ENCODE measurements at regions not wholly inside any gene's neighbourhood (a gene's known extent, or its start where the extent isn't known, plus 50 kb on each side); places are given as distances from the start of the nearest gene placed in this dataset.

DNA sequence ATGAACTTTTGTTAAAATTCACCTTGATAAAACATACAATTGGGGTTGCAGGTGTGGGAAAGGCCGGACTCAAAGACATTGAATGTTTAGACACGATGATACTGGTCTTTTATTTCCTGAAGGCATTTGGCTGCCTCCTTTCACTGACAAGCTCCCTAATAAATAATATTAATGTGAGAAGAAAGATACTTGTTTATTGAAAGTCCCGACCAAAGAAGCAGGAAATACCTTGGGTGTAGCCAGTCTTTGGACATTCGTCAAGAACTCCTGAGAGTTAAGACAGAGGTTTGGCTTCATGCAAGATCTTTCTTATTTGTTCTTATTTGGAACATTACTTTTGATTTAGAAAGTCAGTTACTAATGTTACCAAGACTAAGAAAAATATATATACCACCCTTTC, 1133.8 kb upstream of the SEL1L start:
- Mint-ChIP-seq H3K27ac (no peak overlapping the region), H3K27me3 (ENCODE audit: insufficient read depth, low read depth, poor library complexity) (no peaks in the 10 kb centered on the region), H3K4me1 (no peaks in the 10 kb centered on the region), H3K9me3 (peaks cover 87% of the 10 kb centered on the region), H3K4me3 (no peak overlapping the region), H3K36me3 (ENCODE audit: low read depth) (peaks cover 9% of the 10 kb centered on the region)
- H3K27me3 ChIP-seq (ENCODE audit: insufficient read depth) = no peaks in the 10 kb centered on the region
- no peak for TF ChIP-seq EZH2 (IDR thresholded peaks at IDR 0.05; ENCODE audit: low read depth, unreplicated experiment)
- TF ChIP-seq ZNF331 (CRISPR knock-in tag; IDR thresholded peaks at IDR 0.05; ENCODE audit: low read depth) = no peak
- TF ChIP-seq NANOG (IDR thresholded peaks at IDR 0.05; ENCODE audit: borderline replicate concordance) = no peak
- no peak for TF ChIP-seq POLR2AphosphoS5 (IDR thresholded peaks at IDR 0.05; ENCODE audit: low read depth)
- no peak for TF ChIP-seq CREB1 (CRISPR knock-in tag; IDR thresholded peaks at IDR 0.05; ENCODE audit: low read depth)
- TF ChIP-seq JUNB (IDR thresholded peaks at IDR 0.05; ENCODE audit: unreplicated experiment) = no peak
- TF ChIP-seq, protein P1, sequence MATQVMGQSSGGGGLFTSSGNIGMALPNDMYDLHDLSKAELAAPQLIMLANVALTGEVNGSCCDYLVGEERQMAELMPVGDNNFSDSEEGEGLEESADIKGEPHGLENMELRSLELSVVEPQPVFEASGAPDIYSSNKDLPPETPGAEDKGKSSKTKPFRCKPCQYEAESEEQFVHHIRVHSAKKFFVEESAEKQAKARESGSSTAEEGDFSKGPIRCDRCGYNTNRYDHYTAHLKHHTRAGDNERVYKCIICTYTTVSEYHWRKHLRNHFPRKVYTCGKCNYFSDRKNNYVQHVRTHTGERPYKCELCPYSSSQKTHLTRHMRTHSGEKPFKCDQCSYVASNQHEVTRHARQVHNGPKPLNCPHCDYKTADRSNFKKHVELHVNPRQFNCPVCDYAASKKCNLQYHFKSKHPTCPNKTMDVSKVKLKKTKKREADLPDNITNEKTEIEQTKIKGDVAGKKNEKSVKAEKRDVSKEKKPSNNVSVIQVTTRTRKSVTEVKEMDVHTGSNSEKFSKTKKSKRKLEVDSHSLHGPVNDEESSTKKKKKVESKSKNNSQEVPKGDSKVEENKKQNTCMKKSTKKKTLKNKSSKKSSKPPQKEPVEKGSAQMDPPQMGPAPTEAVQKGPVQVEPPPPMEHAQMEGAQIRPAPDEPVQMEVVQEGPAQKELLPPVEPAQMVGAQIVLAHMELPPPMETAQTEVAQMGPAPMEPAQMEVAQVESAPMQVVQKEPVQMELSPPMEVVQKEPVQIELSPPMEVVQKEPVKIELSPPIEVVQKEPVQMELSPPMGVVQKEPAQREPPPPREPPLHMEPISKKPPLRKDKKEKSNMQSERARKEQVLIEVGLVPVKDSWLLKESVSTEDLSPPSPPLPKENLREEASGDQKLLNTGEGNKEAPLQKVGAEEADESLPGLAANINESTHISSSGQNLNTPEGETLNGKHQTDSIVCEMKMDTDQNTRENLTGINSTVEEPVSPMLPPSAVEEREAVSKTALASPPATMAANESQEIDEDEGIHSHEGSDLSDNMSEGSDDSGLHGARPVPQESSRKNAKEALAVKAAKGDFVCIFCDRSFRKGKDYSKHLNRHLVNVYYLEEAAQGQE (IDR thresholded peaks at IDR 0.05; ENCODE audit: unreplicated experiment) = no peak
- TF ChIP-seq, protein P2, sequence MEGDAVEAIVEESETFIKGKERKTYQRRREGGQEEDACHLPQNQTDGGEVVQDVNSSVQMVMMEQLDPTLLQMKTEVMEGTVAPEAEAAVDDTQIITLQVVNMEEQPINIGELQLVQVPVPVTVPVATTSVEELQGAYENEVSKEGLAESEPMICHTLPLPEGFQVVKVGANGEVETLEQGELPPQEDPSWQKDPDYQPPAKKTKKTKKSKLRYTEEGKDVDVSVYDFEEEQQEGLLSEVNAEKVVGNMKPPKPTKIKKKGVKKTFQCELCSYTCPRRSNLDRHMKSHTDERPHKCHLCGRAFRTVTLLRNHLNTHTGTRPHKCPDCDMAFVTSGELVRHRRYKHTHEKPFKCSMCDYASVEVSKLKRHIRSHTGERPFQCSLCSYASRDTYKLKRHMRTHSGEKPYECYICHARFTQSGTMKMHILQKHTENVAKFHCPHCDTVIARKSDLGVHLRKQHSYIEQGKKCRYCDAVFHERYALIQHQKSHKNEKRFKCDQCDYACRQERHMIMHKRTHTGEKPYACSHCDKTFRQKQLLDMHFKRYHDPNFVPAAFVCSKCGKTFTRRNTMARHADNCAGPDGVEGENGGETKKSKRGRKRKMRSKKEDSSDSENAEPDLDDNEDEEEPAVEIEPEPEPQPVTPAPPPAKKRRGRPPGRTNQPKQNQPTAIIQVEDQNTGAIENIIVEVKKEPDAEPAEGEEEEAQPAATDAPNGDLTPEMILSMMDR (conservative IDR thresholded peaks at IDR 0.05; ENCODE audit: low read depth in 2 of 2) = no peak
- TF ChIP-seq, protein P3, sequence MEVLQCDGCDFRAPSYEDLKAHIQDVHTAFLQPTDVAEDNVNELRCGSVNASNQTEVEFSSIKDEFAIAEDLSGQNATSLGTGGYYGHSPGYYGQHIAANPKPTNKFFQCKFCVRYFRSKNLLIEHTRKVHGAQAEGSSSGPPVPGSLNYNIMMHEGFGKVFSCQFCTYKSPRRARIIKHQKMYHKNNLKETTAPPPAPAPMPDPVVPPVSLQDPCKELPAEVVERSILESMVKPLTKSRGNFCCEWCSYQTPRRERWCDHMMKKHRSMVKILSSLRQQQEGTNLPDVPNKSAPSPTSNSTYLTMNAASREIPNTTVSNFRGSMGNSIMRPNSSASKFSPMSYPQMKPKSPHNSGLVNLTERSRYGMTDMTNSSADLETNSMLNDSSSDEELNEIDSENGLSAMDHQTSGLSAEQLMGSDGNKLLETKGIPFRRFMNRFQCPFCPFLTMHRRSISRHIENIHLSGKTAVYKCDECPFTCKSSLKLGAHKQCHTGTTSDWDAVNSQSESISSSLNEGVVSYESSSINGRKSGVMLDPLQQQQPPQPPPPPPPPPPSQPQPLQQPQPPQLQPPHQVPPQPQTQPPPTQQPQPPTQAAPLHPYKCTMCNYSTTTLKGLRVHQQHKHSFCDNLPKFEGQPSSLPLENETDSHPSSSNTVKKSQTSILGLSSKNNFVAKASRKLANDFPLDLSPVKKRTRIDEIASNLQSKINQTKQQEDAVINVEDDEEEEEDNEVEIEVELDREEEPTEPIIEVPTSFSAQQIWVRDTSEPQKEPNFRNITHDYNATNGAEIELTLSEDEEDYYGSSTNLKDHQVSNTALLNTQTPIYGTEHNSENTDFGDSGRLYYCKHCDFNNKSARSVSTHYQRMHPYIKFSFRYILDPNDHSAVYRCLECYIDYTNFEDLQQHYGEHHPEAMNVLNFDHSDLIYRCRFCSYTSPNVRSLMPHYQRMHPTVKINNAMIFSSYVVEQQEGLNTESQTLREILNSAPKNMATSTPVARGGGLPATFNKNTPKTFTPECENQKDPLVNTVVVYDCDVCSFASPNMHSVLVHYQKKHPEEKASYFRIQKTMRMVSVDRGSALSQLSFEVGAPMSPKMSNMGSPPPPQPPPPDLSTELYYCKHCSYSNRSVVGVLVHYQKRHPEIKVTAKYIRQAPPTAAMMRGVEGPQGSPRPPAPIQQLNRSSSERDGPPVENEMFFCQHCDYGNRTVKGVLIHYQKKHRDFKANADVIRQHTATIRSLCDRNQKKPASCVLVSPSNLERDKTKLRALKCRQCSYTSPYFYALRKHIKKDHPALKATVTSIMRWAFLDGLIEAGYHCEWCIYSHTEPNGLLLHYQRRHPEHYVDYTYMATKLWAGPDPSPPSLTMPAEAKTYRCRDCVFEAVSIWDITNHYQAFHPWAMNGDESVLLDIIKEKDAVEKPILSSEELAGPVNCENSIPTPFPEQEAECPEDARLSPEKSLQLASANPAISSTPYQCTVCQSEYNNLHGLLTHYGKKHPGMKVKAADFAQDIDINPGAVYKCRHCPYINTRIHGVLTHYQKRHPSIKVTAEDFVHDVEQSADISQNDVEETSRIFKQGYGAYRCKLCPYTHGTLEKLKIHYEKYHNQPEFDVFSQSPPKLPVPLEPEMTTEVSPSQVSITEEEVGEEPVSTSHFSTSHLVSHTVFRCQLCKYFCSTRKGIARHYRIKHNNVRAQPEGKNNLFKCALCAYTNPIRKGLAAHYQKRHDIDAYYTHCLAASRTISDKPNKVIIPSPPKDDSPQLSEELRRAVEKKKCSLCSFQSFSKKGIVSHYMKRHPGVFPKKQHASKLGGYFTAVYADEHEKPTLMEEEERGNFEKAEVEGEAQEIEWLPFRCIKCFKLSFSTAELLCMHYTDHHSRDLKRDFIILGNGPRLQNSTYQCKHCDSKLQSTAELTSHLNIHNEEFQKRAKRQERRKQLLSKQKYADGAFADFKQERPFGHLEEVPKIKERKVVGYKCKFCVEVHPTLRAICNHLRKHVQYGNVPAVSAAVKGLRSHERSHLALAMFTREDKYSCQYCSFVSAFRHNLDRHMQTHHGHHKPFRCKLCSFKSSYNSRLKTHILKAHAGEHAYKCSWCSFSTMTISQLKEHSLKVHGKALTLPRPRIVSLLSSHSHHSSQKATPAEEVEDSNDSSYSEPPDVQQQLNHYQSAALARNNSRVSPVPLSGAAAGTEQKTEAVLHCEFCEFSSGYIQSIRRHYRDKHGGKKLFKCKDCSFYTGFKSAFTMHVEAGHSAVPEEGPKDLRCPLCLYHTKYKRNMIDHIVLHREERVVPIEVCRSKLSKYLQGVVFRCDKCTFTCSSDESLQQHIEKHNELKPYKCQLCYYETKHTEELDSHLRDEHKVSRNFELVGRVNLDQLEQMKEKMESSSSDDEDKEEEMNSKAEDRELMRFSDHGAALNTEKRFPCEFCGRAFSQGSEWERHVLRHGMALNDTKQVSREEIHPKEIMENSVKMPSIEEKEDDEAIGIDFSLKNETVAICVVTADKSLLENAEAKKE (CRISPR knock-in tag; IDR thresholded peaks at IDR 0.05) = no peak
- TF ChIP-seq, protein P4, sequence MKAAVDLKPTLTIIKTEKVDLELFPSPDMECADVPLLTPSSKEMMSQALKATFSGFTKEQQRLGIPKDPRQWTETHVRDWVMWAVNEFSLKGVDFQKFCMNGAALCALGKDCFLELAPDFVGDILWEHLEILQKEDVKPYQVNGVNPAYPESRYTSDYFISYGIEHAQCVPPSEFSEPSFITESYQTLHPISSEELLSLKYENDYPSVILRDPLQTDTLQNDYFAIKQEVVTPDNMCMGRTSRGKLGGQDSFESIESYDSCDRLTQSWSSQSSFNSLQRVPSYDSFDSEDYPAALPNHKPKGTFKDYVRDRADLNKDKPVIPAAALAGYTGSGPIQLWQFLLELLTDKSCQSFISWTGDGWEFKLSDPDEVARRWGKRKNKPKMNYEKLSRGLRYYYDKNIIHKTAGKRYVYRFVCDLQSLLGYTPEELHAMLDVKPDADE (IDR thresholded peaks at IDR 0.05) = no peak
- no peak for TF ChIP-seq ZNF114 (CRISPR knock-in tag; IDR thresholded peaks at IDR 0.05)
- no peak for TF ChIP-seq STAT1 (IDR thresholded peaks at IDR 0.05; ENCODE audit: unreplicated experiment)
- TF ChIP-seq EZH2phosphoT487 (IDR thresholded peaks at IDR 0.05; ENCODE audit: unreplicated experiment) = no peak
- H3K27ac ChIP-seq (ENCODE audit: low read depth) = no peak overlapping the region
- H3K4me2 ChIP-seq = no peak overlapping the region
- no peaks in the 10 kb centered on the region for H3K79me2 ChIP-seq (replicated peaks; ENCODE audit: insufficient read depth)
- H3K4me3 ChIP-seq = no peak overlapping the region
- no peaks in the 10 kb centered on the region for H3K36me3 ChIP-seq (ENCODE audit: insufficient read depth)
- no peak overlapping the region for H2AFZ ChIP-seq
- DNase-seq (ENCODE audit: low spot score) (no peak), ATAC-seq (no peak)
- no peaks in the 10 kb centered on the region for H3F3A ChIP-seq (replicated peaks; ENCODE audit: low read depth)
- H4K20me1 ChIP-seq (replicated peaks; ENCODE audit: insufficient read depth) = no peaks in the 10 kb centered on the region
- H3K9me2 ChIP-seq (ENCODE audit: insufficient read depth) = no peaks in the 10 kb centered on the region
- no peaks in the 10 kb centered on the region for H3K4me1 ChIP-seq (ENCODE audit: insufficient read depth)

Data from GM23338 (cell line).